ENCODE measurements at regions not wholly inside any gene's neighbourhood (a gene's known extent, or its start where the extent isn't known, plus 50 kb on each side); places are given as distances from the start of the nearest gene placed in this dataset.
A peak's percentile ranks its signal among the peaks of the same experiment; 100 is the strongest.

GRCh38 chr2:3062476-3063260 is 314.9 kb downstream of the EIPR1 start:
- no peak for DNase-seq (ENCODE audit: low spot score)

- DNase-seq (ENCODE audit: low spot score): no peak
Observed at GRCh38 chr2:3060049-3060448, 317.6 kb downstream of the EIPR1 start.

- no peak for DNase-seq (ENCODE audit: low spot score)
Observed at GRCh38 chr2:3059141-3059925, 318.3 kb downstream of the EIPR1 start.

- no peak for DNase-seq (ENCODE audit: low spot score)
Observed at GRCh38 chr2:3054066-3054465, 323.6 kb downstream of the EIPR1 start.

GRCh38 chr2:3051266-3051665 is 326.4 kb downstream of the EIPR1 start:
- DNase-seq (ENCODE audit: low spot score): no peak

- no peak for DNase-seq (ENCODE audit: low spot score)
Observed at GRCh38 chr2:3046170-3046865, 331.3 kb downstream of the EIPR1 start.

- DNase-seq (ENCODE audit: low spot score): no peak
Observed at GRCh38 chr2:3045318-3045921, 332.2 kb downstream of the EIPR1 start.

- DNase-seq (ENCODE audit: low spot score): no peak
Observed at GRCh38 chr2:3044587-3045317, 332.9 kb downstream of the EIPR1 start.

- DNase-seq (ENCODE audit: low spot score): no peak
Observed at GRCh38 chr2:3043726-3044125, 333.9 kb downstream of the EIPR1 start.

GRCh38 chr2:3042601-3043585 is 334.7 kb downstream of the EIPR1 start:
- peak; percentile 12 for DNase-seq (ENCODE audit: low spot score)

- peak; percentile 59 for DNase-seq (ENCODE audit: low spot score)
Observed at GRCh38 chr2:3041841-3042600, 335.6 kb downstream of the EIPR1 start.

GRCh38 chr2:3041246-3041645 is 336.4 kb downstream of the EIPR1 start:
- no peak for DNase-seq (ENCODE audit: low spot score)

GRCh38 chr2:3040496-3041140 is 337.0 kb downstream of the EIPR1 start:
- DNase-seq (ENCODE audit: low spot score): peak; percentile 12

GRCh38 chr2:3040066-3040428 is 337.6 kb downstream of the EIPR1 start:
- no peak for DNase-seq (ENCODE audit: low spot score)

GRCh38 chr2:3039188-3040065 is 338.2 kb downstream of the EIPR1 start:
- DNase-seq (ENCODE audit: low spot score): no peak

- DNase-seq (ENCODE audit: low spot score): no peak
Observed at GRCh38 chr2:3038636-3039035, 339.0 kb downstream of the EIPR1 start.
